K562 (cell line): ENCODE measurements at regions not wholly inside any gene's neighbourhood (a gene's known extent, or its start where the extent isn't known, plus 50 kb on each side); places are given as distances from the start of the nearest gene placed in this dataset.

Experiments
- ATAC-seq: fragments of 200-7000 bp; cut with Tn5 transposase; 3 replicates; pipeline ENCODE4 v1.9.1; 2020; ENCODE audit warnings: moderate library complexity
- BruUV-seq: library from RNA; stranded (reverse); fragments of 400-500 nt; replicated peaks from 2 replicates; lab custom pipeline; 2021; lab: Mats Ljungman, UMichigan
- CTCF ChIA-PET: fragments of 300-600 bp; formaldehyde crosslinking; extraction: SDS; loops from one replicate; lab custom pipeline; 2021; ENCODE audit warnings: low intra/inter-chr PET ratio; lab: Yijun Ruan, JAX
- POLR2A ChIA-PET: fragments of 300-600, 350-650 bp; sonication (Branson Sonifier 250); formaldehyde crosslinking; extraction: SDS; loops from one replicate; lab custom pipeline; 2021; ENCODE audit warnings: antibody characterized with exemption, inconsistent platforms; lab: Yijun Ruan, JAX
- DNase-seq, 4 experiments: peaks; one replicate each; pipeline versions ENCODE4 v3.0.0 to v3.0.0-alpha.2; 2011 to 2018; ENCODE audit warnings: low spot score in 3 of 4, mixed read lengths in 3 of 4; ENCODE audit errors: extremely low read depth in 1 of 4
- FAIRE-seq: peaks from 2 replicates; lab custom pipeline; 2011; peaks lifted over from hg19 to GRCh38; lab: Jason Lieb, UNC
- H2AFZ ChIP-seq: 2 replicates; pipeline ENCODE4 v1.6.0; 2011; ENCODE audit warnings: low read depth, low read length, control low read depth, inconsistent platforms
- H3K27ac ChIP-seq: fragments of 200-600 bp; 3 replicates; pipeline ENCODE4 v1.8.0; 2011; ENCODE audit warnings: low read depth, mild to moderate bottlenecking, control low read depth, inconsistent platforms, low read length, moderate library complexity, mixed read lengths; ENCODE audit errors: extremely low read depth
- H3K27me3 ChIP-seq, 2 experiments: fragments of 300-600 bp in 1 of 2; 2 replicates in 1 of 2; 3 replicates in 1 of 2; pipeline versions ENCODE4 v1.6.0 to v1.8.0; 2011; ENCODE audit warnings: inconsistent platforms in 2 of 2, low read length in 2 of 2, mild to moderate bottlenecking in 1 of 2, mixed read lengths in 1 of 2, moderate library complexity in 1 of 2; ENCODE audit not compliant: control insufficient read depth in 2 of 2, insufficient read depth in 2 of 2
- H3K36me3 ChIP-seq: fragments of 300-600 bp; 3 replicates; pipeline ENCODE4 v1.8.0; 2011; ENCODE audit warnings: mild to moderate bottlenecking, low read length, inconsistent platforms; ENCODE audit not compliant: control insufficient read depth, insufficient read depth
- H3K4me1 ChIP-seq, 2 experiments: fragments of 200-600 bp in 1 of 2; replicated peaks in 1 of 2; 2 replicates in 1 of 2; 3 replicates in 1 of 2; pipeline versions ENCODE4 v1.5.1 to v1.8.0; 2011; ENCODE audit warnings: inconsistent platforms in 2 of 2, low read length in 2 of 2, mild to moderate bottlenecking in 1 of 2, mixed read lengths in 1 of 2, moderate library complexity in 1 of 2; ENCODE audit not compliant: control insufficient read depth in 2 of 2, insufficient read depth in 2 of 2
- H3K4me2 ChIP-seq: 2 replicates; pipeline ENCODE4 v1.6.1; 2011; ENCODE audit warnings: low read length, control low read depth, inconsistent platforms, mixed read lengths; ENCODE audit not compliant: insufficient read depth
- H3K4me3 ChIP-seq: fragments of 200-600 bp; sonication (generic), shearing (Covaris generic); 2 replicates; pipeline ENCODE4 v1.5.1; 2016; ENCODE audit warnings: control low read depth, inconsistent platforms
- H3K79me2 ChIP-seq: fragments of 200-600 bp; 3 replicates; pipeline ENCODE4 v1.8.0; 2011; ENCODE audit warnings: low read length, inconsistent platforms; ENCODE audit not compliant: control insufficient read depth, insufficient read depth
- H3K9ac ChIP-seq, 2 experiments: 2 replicates each; pipeline versions ENCODE4 v1.6.0 to v1.6.1; 2011; ENCODE audit warnings: low read depth in 2 of 2, low read length in 2 of 2, control low read depth in 1 of 2, inconsistent platforms in 1 of 2, mild to moderate bottlenecking in 1 of 2, mixed read lengths in 1 of 2; ENCODE audit not compliant: insufficient read depth in 1 of 2
- H3K9me1 ChIP-seq: one replicate; pipeline ENCODE4 v1.6.0; 2011; ENCODE audit warnings: inconsistent platforms, mild to moderate bottlenecking, low read length, moderate library complexity; ENCODE audit not compliant: control insufficient read depth, insufficient read depth
- H3K9me3 ChIP-seq: replicated peaks from 2 replicates; pipeline ENCODE4 v1.5.1; 2011; ENCODE audit warnings: low read depth, low read length, inconsistent platforms; ENCODE audit not compliant: control insufficient read depth, insufficient read depth
- H4K20me1 ChIP-seq: replicated peaks from 2 replicates; pipeline ENCODE4 v1.6.1; 2011; ENCODE audit warnings: low read length, inconsistent platforms, mixed read lengths; ENCODE audit not compliant: control insufficient read depth, insufficient read depth
- ATF4 ChIP-seq: fragments of 450-650 bp; formaldehyde crosslinking; IDR thresholded peaks from 2 replicates; pipeline ENCODE4 v1.4.0; 2022; ENCODE audit warnings: mild to moderate bottlenecking, moderate library complexity
- ATF6 ChIP-seq: sonication (generic); formaldehyde crosslinking; IDR thresholded peaks from 2 replicates; pipeline ENCODE4 v1.4.0; 2020; ENCODE audit warnings: mild to moderate bottlenecking, missing genetic modification reagents
- MAFG ChIP-seq: fragments of 450-650 bp; conservative IDR thresholded peaks from 2 replicates; pipeline ENCODE4 v1.6.1; 2016; ENCODE audit warnings: missing genetic modification characterization, missing compliant biosample characterization
- NFIX ChIP-seq: fragments of 250-450 bp; sonication (Bioruptor Pico); IDR thresholded peaks from 2 replicates; pipeline ENCODE4 v1.4.0; 2020; ENCODE audit warnings: low read depth, mild to moderate bottlenecking, moderate library complexity
- SRF ChIP-seq, 2 experiments: fragments of 250-450, 450-650 bp in 1 of 2; sonication (Bioruptor Pico) in 1 of 2; sonication (generic) in 1 of 2; formaldehyde crosslinking; IDR thresholded peaks; 2 replicates each; pipeline versions ENCODE4 v1.5.0 to v1.5.1; 2020 to 2022; ENCODE audit warnings: mild to moderate bottlenecking in 1 of 2, missing genetic modification reagents in 1 of 2
- ZC3H4 ChIP-seq: sonication (generic); formaldehyde crosslinking; IDR thresholded peaks from 2 replicates; pipeline ENCODE4 v1.9.0; 2021; ENCODE audit warnings: missing genetic modification reagents, borderline replicate concordance
- ZNF140 ChIP-seq: fragments of 250-450 bp; sonication (Bioruptor Pico); IDR thresholded peaks from 2 replicates; pipeline ENCODE4 v1.8.0; 2021; ENCODE audit warnings: moderate library complexity, mild to moderate bottlenecking, inconsistent platforms
- ZNF609 ChIP-seq: sonication (generic); formaldehyde crosslinking; IDR thresholded peaks from 2 replicates; pipeline ENCODE4 v1.8.1; 2023; ENCODE audit warnings: missing genetic modification reagents, mild to moderate bottlenecking, borderline replicate concordance
- WGBS: fragments of 100-300 bp; shearing (Covaris generic); methylation state at CpG from one replicate; pipeline ENCODE4 v1.1.6; 2016; ENCODE audit warnings: low coverage, mixed read lengths; ENCODE audit not compliant: insufficient coverage; ENCODE audit errors: missing lambda C conversion rate; 5-methylcytosine and 5-hydroxymethylcytosine counted together
- in situ Hi-C: fragments of 300-500 bp; cut with MboI; formaldehyde crosslinking; loops from 4 replicates; pipeline ENCODE4 v1.15.0; 2018; ENCODE audit warnings: inconsistent platforms, mixed read lengths
- intact Hi-C: fragments of 100-400 bp; cut with micrococcal nuclease; formaldehyde crosslinking; loops from 2 replicates; pipeline ENCODE4 v1.14.2; 2022

- TF ChIP-seq ZNF609 (CRISPR knock-in tag) (no peak), ZNF140 (CRISPR knock-in tag) (no peak), MAFG (tag) (no peak)
Measured at GRCh38 chr13:73331556-73331955, 272.8 kb downstream of the KLF5 start (continued).

- in situ Hi-C loops (no loop called here), intact Hi-C loops (no loop called here)
- ChIA-PET CTCF (no interaction called here), POLR2A (no interaction called here)
- Histone ChIP-seq H3K36me3 (no peaks in the 10 kb centered on the region), H3K27ac (no peak overlapping the region), H3K27me3 (no peaks in the 10 kb centered on the region), H3K9me3 (no peaks in the 10 kb centered on the region), H3K9ac (no peak overlapping the region), H3K79me2 (no peaks in the 10 kb centered on the region), H3K4me3 (no peak overlapping the region), H3K9me1 (no peaks in the 10 kb centered on the region), H3K4me1 (no peaks in the 10 kb centered on the region), H2AFZ (no peak overlapping the region), H4K20me1 (no peaks in the 10 kb centered on the region), H3K4me2 (no peak overlapping the region)
- FAIRE-seq = no peak
- no peak for ATAC-seq
- BruUV-seq = no TSS peak
- no peak for DNase-seq
- 0% methylated on average over 2 of the region's 3 CpGs for WGBS
- TF ChIP-seq ZC3H4 (CRISPR knock-in tag) (no peak), SRF (CRISPR knock-in tag; IDR thresholded peaks at IDR 0.05) (no peak), NFIX (no peak), ATF6 (CRISPR knock-in tag) (no peak), ATF4 (CRISPR knock-in tag) (no peak)
Measured at GRCh38 chr13:73329355-73329754, 270.6 kb downstream of the KLF5 start.
